H9 (cell line): ENCODE measurements at regions not wholly inside any gene's neighbourhood (a gene's known extent, or its start where the extent isn't known, plus 50 kb on each side); places are given as distances from the start of the nearest gene placed in this dataset.

Experiments
- DNase-seq: peaks from one replicate; pipeline ENCODE4 v3.0.0-alpha.2; 2017
- H2AFZ ChIP-seq: one replicate; pipeline ENCODE4 v1.6.1; 2013; ENCODE audit warnings: mild to moderate bottlenecking, low read length, control low read depth, moderate library complexity
- H2AK5ac ChIP-seq: 2 replicates; pipeline ENCODE4 v1.6.1; 2013; ENCODE audit warnings: low read length, control low read depth, mixed read lengths; ENCODE audit not compliant: insufficient read length
- H2BK120ac ChIP-seq: one replicate; pipeline ENCODE4 v1.6.1; 2013; ENCODE audit warnings: low read depth, mild to moderate bottlenecking, low read length, control low read depth, inconsistent platforms; ENCODE audit not compliant: poor library complexity, severe bottlenecking
- H2BK12ac ChIP-seq: 2 replicates; pipeline ENCODE4 v1.6.1; 2013; ENCODE audit warnings: low read length, control low read depth, mixed read lengths, low read depth; ENCODE audit not compliant: insufficient read length
- H2BK15ac ChIP-seq: 2 replicates; pipeline ENCODE4 v1.6.1; 2013; ENCODE audit warnings: low read depth, low read length, control low read depth
- H2BK20ac ChIP-seq: one replicate; pipeline ENCODE4 v1.6.1; 2013; ENCODE audit warnings: low read depth, mild to moderate bottlenecking, low read length, control low read depth, inconsistent platforms; ENCODE audit not compliant: poor library complexity, severe bottlenecking
- H2BK5ac ChIP-seq: 2 replicates; pipeline ENCODE4 v1.6.1; 2013; ENCODE audit warnings: low read length, control low read depth, mixed read lengths; ENCODE audit not compliant: insufficient read length
- H3K14ac ChIP-seq: 2 replicates; pipeline ENCODE4 v1.6.1; 2013; ENCODE audit warnings: low read length, control low read depth; ENCODE audit not compliant: insufficient read depth
- H3K18ac ChIP-seq: 2 replicates; pipeline ENCODE4 v1.6.1; 2013; ENCODE audit warnings: low read depth, mild to moderate bottlenecking, mixed read lengths, low read length, control low read depth; ENCODE audit not compliant: insufficient read length
- H3K23ac ChIP-seq: 2 replicates; pipeline ENCODE4 v1.6.1; 2013; ENCODE audit warnings: low read length, control low read depth, mixed read lengths, low read depth; ENCODE audit not compliant: insufficient read length
- H3K23me2 ChIP-seq: 2 replicates; pipeline ENCODE4 v1.6.1; 2013; ENCODE audit warnings: low read depth, mild to moderate bottlenecking, mixed read lengths, low read length, control low read depth; ENCODE audit not compliant: insufficient read length, poor library complexity, severe bottlenecking
- H3K27ac ChIP-seq: 2 replicates; pipeline ENCODE4 v1.5.1; 2013; ENCODE audit warnings: low read length, control low read depth, mixed read lengths, low read depth; ENCODE audit not compliant: insufficient read length
- H3K27me3 ChIP-seq: 2 replicates; pipeline ENCODE4 v1.6.1; 2013; ENCODE audit warnings: low read length, control low read depth, inconsistent platforms; ENCODE audit not compliant: insufficient read depth
- H3K4ac ChIP-seq: 2 replicates; pipeline ENCODE4 v1.6.1; 2013; ENCODE audit warnings: low read depth, mild to moderate bottlenecking, control low read depth, inconsistent platforms, low read length, moderate library complexity
- H3K4me1 ChIP-seq: 2 replicates; pipeline ENCODE4 v1.6.1; 2013; ENCODE audit warnings: low read length, control low read depth, inconsistent platforms; ENCODE audit not compliant: insufficient read depth
- H3K4me2 ChIP-seq: 2 replicates; pipeline ENCODE4 v1.6.1; 2013; ENCODE audit warnings: low read length, control low read depth, mixed read lengths; ENCODE audit not compliant: insufficient read length, insufficient read depth
- H3K56ac ChIP-seq: 2 replicates; pipeline ENCODE4 v1.6.1; 2013; ENCODE audit warnings: low read depth, mild to moderate bottlenecking, mixed read lengths, low read length, control low read depth; ENCODE audit not compliant: insufficient read length
- H3K79me1 ChIP-seq: 2 replicates; pipeline ENCODE4 v1.6.1; 2013; ENCODE audit warnings: low read depth, mild to moderate bottlenecking, moderate library complexity, low read length, control low read depth, inconsistent platforms; ENCODE audit not compliant: insufficient read depth, poor library complexity, severe bottlenecking
- H3K79me2 ChIP-seq: 2 replicates; pipeline ENCODE4 v1.6.1; 2013; ENCODE audit warnings: low read length, control low read depth, inconsistent platforms; ENCODE audit not compliant: insufficient read depth
- H3K9ac ChIP-seq: 2 replicates; pipeline ENCODE4 v1.6.1; 2013; ENCODE audit warnings: low read length, control low read depth, mixed read lengths; ENCODE audit not compliant: insufficient read length; ENCODE audit errors: extremely low read depth
- H3K9me3 ChIP-seq: one replicate; pipeline ENCODE4 v1.6.1; 2013; ENCODE audit warnings: low read depth, low read length, inconsistent platforms; ENCODE audit not compliant: control insufficient read depth
- H3T11ph ChIP-seq: one replicate; pipeline ENCODE4 v1.6.1; 2013; ENCODE audit warnings: mild to moderate bottlenecking, low read length, control low read depth, inconsistent platforms
- H4K20me1 ChIP-seq: one replicate; pipeline ENCODE4 v1.6.1; 2013; ENCODE audit not compliant: control insufficient read depth, insufficient read length, insufficient read depth
- H4K5ac ChIP-seq: 2 replicates; pipeline ENCODE4 v1.6.1; 2013; ENCODE audit warnings: low read depth, mild to moderate bottlenecking, mixed read lengths, low read length, control low read depth; ENCODE audit not compliant: insufficient read length
- H4K8ac ChIP-seq: replicated peaks from 2 replicates; pipeline ENCODE4 v1.6.1; 2013; ENCODE audit warnings: low read length, control low read depth, mixed read lengths, low read depth; ENCODE audit not compliant: insufficient read length
- H4K91ac ChIP-seq: 2 replicates; pipeline ENCODE4 v1.6.1; 2013; ENCODE audit warnings: low read depth, mild to moderate bottlenecking, moderate library complexity, mixed read lengths, low read length, control low read depth; ENCODE audit not compliant: insufficient read length
- H3K27ac Mint-ChIP-seq, 3 experiments: 2 replicates in 2 of 3; 3 replicates in 1 of 3; pipeline ENCODE4 v1.8.0; 2020 to 2021; ENCODE audit warnings: mixed read lengths in 3 of 3, mild to moderate bottlenecking in 1 of 3, moderate library complexity in 1 of 3
- H3K27me3 Mint-ChIP-seq: 2 replicates; pipeline ENCODE4 v1.8.0; 2021; ENCODE audit warnings: low read depth, mild to moderate bottlenecking, moderate library complexity, mixed read lengths
- H3K36me3 Mint-ChIP-seq, 3 experiments: 2 replicates in 2 of 3; 3 replicates in 1 of 3; pipeline ENCODE4 v1.8.0; 2020 to 2021; ENCODE audit warnings: low read depth in 3 of 3, mixed read lengths in 3 of 3; ENCODE audit not compliant: insufficient read depth in 1 of 3
- H3K4me1 Mint-ChIP-seq, 2 experiments: 2 replicates each; pipeline ENCODE4 v1.8.0; 2020; ENCODE audit warnings: mixed read lengths in 2 of 2
- H3K4me3 Mint-ChIP-seq, 2 experiments: 2 replicates in 1 of 2; 3 replicates in 1 of 2; pipeline ENCODE4 v1.8.0; 2020 to 2021; ENCODE audit warnings: mild to moderate bottlenecking in 2 of 2, mixed read lengths in 2 of 2, moderate library complexity in 1 of 2
- H3K9me3 Mint-ChIP-seq, 2 experiments: 2 replicates in 1 of 2; 3 replicates in 1 of 2; pipeline ENCODE4 v1.8.0; 2020; ENCODE audit warnings: mild to moderate bottlenecking in 2 of 2, mixed read lengths in 2 of 2, moderate library complexity in 1 of 2
- CTCF ChIP-seq: fragments of 200-600 bp; sonication (generic); conservative IDR thresholded peaks from 3 replicates; pipeline ENCODE4 v1.8.0; 2021; ENCODE audit warnings: antibody characterized with exemption, mild to moderate bottlenecking
- WGBS: extraction: QIAGEN DNeasy Blood & Tissue Kit; methylation state at CpG from one replicate; pipeline ENCODE4 v1.1.7; 2013; ENCODE audit warnings: missing lambda C conversion rate, low lambda C conversion rate, mixed read lengths; ENCODE audit not compliant: insufficient read length; ENCODE audit errors: extremely low coverage; 5-methylcytosine and 5-hydroxymethylcytosine counted together

- H3K4me1 ChIP-seq, result no peaks in the 10 kb centered on the region
- no peak overlapping the region for H2BK20ac ChIP-seq
- Mint-ChIP-seq H3K4me3 (no peak overlapping the region), H3K27ac (no peak overlapping the region), H3K9me3 (peaks cover 9 to 11% of the 10 kb centered on the region in 2 experiments), H3K27me3 (no peaks in the 10 kb centered on the region), H3K4me1 (no peaks in the 10 kb centered on the region), H3K36me3 (peaks cover 5 to 6% (median 5%) of the 10 kb centered on the region in 3 experiments)
- no peak overlapping the region for H3K27ac ChIP-seq
- H3K4me2 ChIP-seq, result no peak overlapping the region
- no peaks in the 10 kb centered on the region for H3K79me1 ChIP-seq
- no peak overlapping the region for H2BK12ac ChIP-seq
- H2BK15ac ChIP-seq, result no peak overlapping the region
- no peak overlapping the region for H3K4ac ChIP-seq
- no CpG with 5 or more reads among the region's 1 CpG for WGBS
- no peak for TF ChIP-seq CTCF
- no peaks in the 10 kb centered on the region for H3K23me2 ChIP-seq
- no peak overlapping the region for H4K5ac ChIP-seq
- no peak overlapping the region for H3K14ac ChIP-seq
- H2AK5ac ChIP-seq, result no peak overlapping the region
- no peaks in the 10 kb centered on the region for H3K9me3 ChIP-seq
- H4K20me1 ChIP-seq, result no peaks in the 10 kb centered on the region
- H3K56ac ChIP-seq, result no peak overlapping the region
- H3T11ph ChIP-seq, result no peak overlapping the region
- no peak overlapping the region for H4K91ac ChIP-seq
- no peak for DNase-seq
- H2BK120ac ChIP-seq, result no peak overlapping the region
- no peaks in the 10 kb centered on the region for H3K79me2 ChIP-seq
- no peak overlapping the region for H2BK5ac ChIP-seq
- H3K27me3 ChIP-seq, result no peaks in the 10 kb centered on the region
- no peak overlapping the region for H3K18ac ChIP-seq
- no peak overlapping the region for H4K8ac ChIP-seq
- H2AFZ ChIP-seq, result no peak overlapping the region
- H3K9ac ChIP-seq, result no peak overlapping the region
- no peak overlapping the region for H3K23ac ChIP-seq
Observed at GRCh38 chr3:1540686-1541085, 447.9 kb downstream of the CNTN6 start.
